ENCODE measurements at regions not wholly inside any gene's neighbourhood (a gene's known extent, or its start where the extent isn't known, plus 50 kb on each side); places are given as distances from the start of the nearest gene placed in this dataset.

- no peak for DNase-seq
- H3K27ac Mint-ChIP-seq, result no peak overlapping the region
- TF ChIP-seq CTCF (IDR thresholded peaks at IDR 0.05), result no peak
- H3K9me3 Mint-ChIP-seq, result no peaks in the 10 kb centered on the region
- intact Hi-C loops (cut with micrococcal nuclease), result no loop called here
- ChIA-PET POLR2A (no interaction called here), CTCF (no interaction called here)
- no peak for ATAC-seq (ENCODE audit: low read depth)
- no peaks in the 10 kb centered on the region for H3K36me3 Mint-ChIP-seq (ENCODE audit: low read depth)
- peaks cover 21% of the 10 kb centered on the region for H3K4me1 Mint-ChIP-seq
- no peaks in the 10 kb centered on the region for H3K27me3 Mint-ChIP-seq
- H3K4me3 Mint-ChIP-seq, result no peak overlapping the region
Observed at GRCh38 chr5:116911074-116911473, 336.5 kb upstream of the SEMA6A start.

- peaks cover 21% of the 10 kb centered on the region for H3K4me1 Mint-ChIP-seq
- no peaks in the 10 kb centered on the region for H3K9me3 Mint-ChIP-seq
- no peak for TF ChIP-seq CTCF (IDR thresholded peaks at IDR 0.05)
- H3K4me3 Mint-ChIP-seq, result no peak overlapping the region
- ATAC-seq (ENCODE audit: low read depth), result no peak
- H3K36me3 Mint-ChIP-seq (ENCODE audit: low read depth), result no peaks in the 10 kb centered on the region
- CTCF ChIA-PET, result no interaction called here
- intact Hi-C loops (cut with micrococcal nuclease), result no loop called here
- no peaks in the 10 kb centered on the region for H3K27me3 Mint-ChIP-seq
- no peak for DNase-seq
- POLR2A ChIA-PET, result no interaction called here
- no peak overlapping the region for H3K27ac Mint-ChIP-seq
Observed at GRCh38 chr5:116908537-116908936, 333.9 kb upstream of the SEMA6A start.

- Mint-ChIP-seq H3K4me3 (no peak overlapping the region), H3K9me3 (no peaks in the 10 kb centered on the region), H3K36me3 (ENCODE audit: low read depth) (no peaks in the 10 kb centered on the region), H3K27ac (no peak overlapping the region), H3K27me3 (no peaks in the 10 kb centered on the region), H3K4me1 (peaks cover 15% of the 10 kb centered on the region)
- TF ChIP-seq CTCF (IDR thresholded peaks at IDR 0.05), result no peak
- ChIA-PET POLR2A (no interaction called here), CTCF (no interaction called here)
- ATAC-seq (ENCODE audit: low read depth) (no peak), DNase-seq (no peak)
- intact Hi-C loops (cut with micrococcal nuclease), result no loop called here
Observed at GRCh38 chr5:116905885-116906284, 331.3 kb upstream of the SEMA6A start.

DNA sequence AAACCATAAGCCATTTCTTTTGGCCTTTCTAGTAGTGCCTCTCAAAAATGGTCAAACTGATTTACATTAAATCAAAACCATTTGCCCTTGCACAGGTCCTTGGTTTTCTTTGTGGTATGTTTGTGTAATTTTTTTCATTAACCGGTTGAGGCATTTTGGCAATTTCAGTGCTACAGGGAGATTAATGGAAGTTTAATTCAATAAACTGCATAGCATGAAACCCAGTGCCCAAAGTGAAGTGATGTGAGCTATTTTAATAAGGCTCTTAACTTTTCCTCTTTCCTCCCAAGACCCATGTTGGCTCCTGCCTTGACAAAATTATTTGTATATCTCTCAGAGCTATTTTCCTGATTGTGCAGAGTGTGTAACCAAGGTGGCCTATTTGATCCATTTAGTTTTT is 326.2 kb upstream of the SEMA6A start:
- ATAC-seq (ENCODE audit: low read depth) (no peak), DNase-seq (no peak)
- H3K27ac Mint-ChIP-seq, result no peak overlapping the region
- H3K9me3 Mint-ChIP-seq, result no peaks in the 10 kb centered on the region
- H3K27me3 Mint-ChIP-seq, result no peaks in the 10 kb centered on the region
- intact Hi-C loops (cut with micrococcal nuclease), result no loop called here
- CTCF ChIA-PET, result no interaction called here
- POLR2A ChIA-PET, result no interaction called here
- no peak for TF ChIP-seq CTCF (IDR thresholded peaks at IDR 0.05)
- no peak overlapping the region for H3K4me3 Mint-ChIP-seq
- H3K36me3 Mint-ChIP-seq (ENCODE audit: low read depth), result no peaks in the 10 kb centered on the region
- peaks cover 5% of the 10 kb centered on the region for H3K4me1 Mint-ChIP-seq

DNA sequence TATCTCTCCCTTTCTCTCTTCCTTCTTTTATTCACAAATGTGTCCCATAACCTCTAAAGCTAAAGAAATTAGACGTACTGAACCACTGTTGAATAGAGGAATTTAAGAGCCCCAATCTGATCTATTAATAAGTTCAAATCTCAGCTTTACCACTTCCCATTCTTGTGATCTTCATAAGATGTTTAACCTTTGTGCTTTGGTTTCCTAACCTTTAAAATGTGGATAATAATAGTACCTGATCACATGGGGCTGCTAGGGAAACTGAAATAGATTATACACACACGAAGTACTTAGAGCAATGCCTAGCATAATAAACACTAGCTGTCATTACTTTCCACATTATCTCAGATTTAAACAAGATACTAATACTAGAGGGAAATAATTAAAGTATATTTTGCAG is 324.3 kb upstream of the SEMA6A start:
- Mint-ChIP-seq H3K36me3 (ENCODE audit: low read depth) (no peaks in the 10 kb centered on the region), H3K4me1 (peaks cover 5% of the 10 kb centered on the region), H3K9me3 (no peaks in the 10 kb centered on the region), H3K27me3 (no peaks in the 10 kb centered on the region), H3K27ac (no peak overlapping the region), H3K4me3 (no peak overlapping the region)
- ChIA-PET CTCF (no interaction called here), POLR2A (no interaction called here)
- ATAC-seq (ENCODE audit: low read depth) (no peak), DNase-seq (no peak)
- TF ChIP-seq CTCF (IDR thresholded peaks at IDR 0.05), result no peak
- intact Hi-C loops (cut with micrococcal nuclease), result no loop called here

Data from activated B cell treated with CpG ODN at 0.5 μM for 24 hours (primary cell).